Coronary artery (tissue), 2 donors: ENCODE measurements at regions not wholly inside any gene's neighbourhood (a gene's known extent, or its start where the extent isn't known, plus 50 kb on each side); places are given as distances from the start of the nearest gene placed in this dataset.

Experiments used
- DNase-seq: peaks from one replicate; pipeline ENCODE4 v3.0.0-alpha.2; 2017; ENCODE audit warnings: low spot score
- H3K27ac ChIP-seq, 2 donors: fragments of 200-600 bp; sonication (generic); one replicate each; pipeline ENCODE4 v1.5.1; 2016 to 2019
- H3K4me3 ChIP-seq: fragments of 200-600 bp; sonication (generic); 2 replicates; pipeline ENCODE4 v1.5.1; 2016; ENCODE audit warnings: mild to moderate bottlenecking, moderate library complexity
- TF ChIP-seq, protein P1 (sequence below): fragments of 200-600 bp; sonication (generic); IDR thresholded peaks from one replicate; pipeline ENCODE4 v1.5.1; 2019; ENCODE audit warnings: antibody characterized with exemption

GRCh38 chr7:95672434-95672833 lies 76.1 kb upstream of the PDK4 start:
- DNase-seq: no peak
- no peak overlapping the region for H3K27ac ChIP-seq
- H3K4me3 ChIP-seq: no peak overlapping the region
- TF ChIP-seq, protein P1, sequence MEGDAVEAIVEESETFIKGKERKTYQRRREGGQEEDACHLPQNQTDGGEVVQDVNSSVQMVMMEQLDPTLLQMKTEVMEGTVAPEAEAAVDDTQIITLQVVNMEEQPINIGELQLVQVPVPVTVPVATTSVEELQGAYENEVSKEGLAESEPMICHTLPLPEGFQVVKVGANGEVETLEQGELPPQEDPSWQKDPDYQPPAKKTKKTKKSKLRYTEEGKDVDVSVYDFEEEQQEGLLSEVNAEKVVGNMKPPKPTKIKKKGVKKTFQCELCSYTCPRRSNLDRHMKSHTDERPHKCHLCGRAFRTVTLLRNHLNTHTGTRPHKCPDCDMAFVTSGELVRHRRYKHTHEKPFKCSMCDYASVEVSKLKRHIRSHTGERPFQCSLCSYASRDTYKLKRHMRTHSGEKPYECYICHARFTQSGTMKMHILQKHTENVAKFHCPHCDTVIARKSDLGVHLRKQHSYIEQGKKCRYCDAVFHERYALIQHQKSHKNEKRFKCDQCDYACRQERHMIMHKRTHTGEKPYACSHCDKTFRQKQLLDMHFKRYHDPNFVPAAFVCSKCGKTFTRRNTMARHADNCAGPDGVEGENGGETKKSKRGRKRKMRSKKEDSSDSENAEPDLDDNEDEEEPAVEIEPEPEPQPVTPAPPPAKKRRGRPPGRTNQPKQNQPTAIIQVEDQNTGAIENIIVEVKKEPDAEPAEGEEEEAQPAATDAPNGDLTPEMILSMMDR: no peak

DNA sequence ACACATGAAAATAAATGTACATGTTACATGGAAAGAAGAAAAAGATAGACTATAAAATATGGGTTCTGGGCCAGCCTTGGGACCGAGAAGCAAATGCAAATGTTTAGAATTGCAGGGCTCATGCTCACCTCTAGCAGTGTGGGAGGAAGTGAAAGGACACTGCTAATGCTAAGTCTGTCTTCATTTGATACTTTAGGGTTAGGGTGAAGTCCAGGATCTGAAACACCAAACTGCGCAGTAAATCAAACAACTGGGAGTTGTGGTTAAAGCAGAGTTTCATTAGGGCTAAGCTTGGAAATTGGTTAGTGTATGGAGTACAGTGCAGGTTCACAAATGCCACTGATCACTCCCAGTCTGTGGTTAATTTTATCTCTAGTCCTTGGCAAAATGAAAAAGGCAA lies 73.2 kb upstream of the PDK4 start:
- no peak for DNase-seq
- Histone ChIP-seq H3K27ac (no peak overlapping the region), H3K4me3 (no peak overlapping the region)
- TF ChIP-seq, protein P1: no peak

DNA sequence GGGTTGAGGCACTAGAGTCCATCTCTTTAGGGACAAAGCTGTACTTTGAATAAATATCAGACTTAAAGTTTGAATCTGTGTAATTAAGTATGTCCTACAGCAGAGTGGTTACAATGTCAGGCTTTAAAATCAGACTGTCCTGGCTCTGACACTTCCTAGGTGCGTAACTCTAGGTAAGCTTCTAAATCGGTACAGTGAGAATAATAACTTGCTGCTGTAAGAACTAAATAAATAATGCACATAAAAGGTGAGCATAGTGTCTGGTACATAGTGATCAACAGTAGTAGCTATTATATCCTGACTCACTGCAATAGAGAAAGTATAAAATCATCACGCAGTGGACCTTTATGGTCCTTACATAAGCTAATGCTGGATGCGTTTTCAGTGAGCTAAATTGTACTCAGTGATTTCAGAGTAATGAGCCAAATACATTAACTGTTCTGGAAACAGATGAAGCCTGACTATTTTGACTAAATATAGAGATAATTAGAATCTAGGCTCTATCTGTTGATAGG lies 72.2 kb upstream of the PDK4 start:
- no peak overlapping the region for H3K27ac ChIP-seq
- TF ChIP-seq, protein P1: no peak

GRCh38 chr7:95662987-95663386 lies 66.7 kb upstream of the PDK4 start:
- TF ChIP-seq, protein P1: no peak
- DNase-seq: no peak

More for the DNA sequence above, 72.2 kb upstream of the PDK4 start:
- no peak overlapping the region for H3K4me3 ChIP-seq
- no peak for DNase-seq

DNA sequence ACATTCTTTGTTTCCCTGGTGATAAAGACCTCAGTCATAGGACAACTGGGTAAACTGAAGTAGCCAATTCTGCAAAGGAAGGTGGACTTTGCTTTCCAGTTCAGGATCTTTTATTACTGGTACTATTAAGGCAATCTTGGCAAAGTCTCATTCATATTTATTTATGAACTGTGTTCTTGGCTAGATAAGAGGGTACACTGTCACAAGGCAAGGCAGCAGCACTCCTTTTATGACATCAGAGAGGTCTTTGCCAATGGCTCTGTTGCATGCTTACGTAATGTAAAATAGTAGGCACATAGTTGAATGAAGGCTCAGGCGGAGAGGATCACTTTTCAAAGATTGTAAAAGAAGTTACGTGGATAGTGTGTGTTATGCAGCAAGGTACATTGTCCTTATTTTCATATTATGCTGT lies 63.7 kb upstream of the PDK4 start:
- H3K4me3 ChIP-seq: no peak overlapping the region
- DNase-seq: no peak
- TF ChIP-seq, protein P1: no peak

More at GRCh38 chr7:95662987-95663386, 66.7 kb upstream of the PDK4 start:
- no peak overlapping the region for H3K4me3 ChIP-seq
- H3K27ac ChIP-seq: no peak overlapping the region

GRCh38 chr7:95658676-95659075 lies 62.4 kb upstream of the PDK4 start:
- no peak for DNase-seq
- TF ChIP-seq, protein P1: no peak
- Histone ChIP-seq H3K4me3 (no peak overlapping the region), H3K27ac (no peak overlapping the region)

More for the DNA sequence above, 63.7 kb upstream of the PDK4 start:
- no peak overlapping the region for H3K27ac ChIP-seq

DNA sequence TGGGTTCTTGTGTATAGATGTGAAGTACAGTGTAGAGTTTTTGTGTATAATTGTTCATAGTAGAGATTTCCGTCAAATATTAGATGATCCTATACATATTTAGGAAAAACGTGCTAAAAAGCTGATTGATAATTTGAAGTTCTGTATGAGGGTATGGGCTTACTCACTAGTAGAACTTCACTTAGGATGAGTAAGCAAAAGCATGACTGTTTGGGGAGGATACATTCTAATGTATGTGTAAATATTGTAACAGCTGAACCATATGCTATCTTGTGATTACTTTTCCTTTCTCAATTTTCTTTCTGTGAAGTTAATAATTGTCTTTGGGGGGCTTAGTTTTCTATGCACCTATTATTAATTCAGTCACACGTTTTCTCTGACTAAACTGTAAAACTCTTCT lies 53.2 kb upstream of the PDK4 start:
- Histone ChIP-seq H3K27ac (no peak overlapping the region), H3K4me3 (no peak overlapping the region)
- no peak for DNase-seq
- TF ChIP-seq, protein P1: no peak
